Body of pancreas (tissue), 4 donors: ENCODE measurements at regions not wholly inside any gene's neighbourhood (a gene's known extent, or its start where the extent isn't known, plus 50 kb on each side); places are given as distances from the start of the nearest gene placed in this dataset.
"Not testable (repeated sequence)": the region's sequence is repeated elsewhere in the genome, so short reads cannot be mapped to it uniquely, and the experiment has no call there.

ENCODE experiments used
- POLR2A ChIP-seq, 3 donors: fragments of 450-650 bp; IDR thresholded peaks; one replicate each; pipeline ENCODE4 v1.6.1; 2016; ENCODE audit warnings: antibody characterized with exemption in 3 of 3, mild to moderate bottlenecking in 2 of 3
- TF ChIP-seq, protein P1 (sequence below), 7 experiments: fragments of 450-650 bp in 4 of 7; fragments of 200-600 bp in 3 of 7; sonication (generic) in 3 of 7; IDR thresholded peaks; one replicate each; pipeline ENCODE4 v1.5.1; 2016 to 2019; ENCODE audit warnings: antibody characterized with exemption in 7 of 7

DNA sequence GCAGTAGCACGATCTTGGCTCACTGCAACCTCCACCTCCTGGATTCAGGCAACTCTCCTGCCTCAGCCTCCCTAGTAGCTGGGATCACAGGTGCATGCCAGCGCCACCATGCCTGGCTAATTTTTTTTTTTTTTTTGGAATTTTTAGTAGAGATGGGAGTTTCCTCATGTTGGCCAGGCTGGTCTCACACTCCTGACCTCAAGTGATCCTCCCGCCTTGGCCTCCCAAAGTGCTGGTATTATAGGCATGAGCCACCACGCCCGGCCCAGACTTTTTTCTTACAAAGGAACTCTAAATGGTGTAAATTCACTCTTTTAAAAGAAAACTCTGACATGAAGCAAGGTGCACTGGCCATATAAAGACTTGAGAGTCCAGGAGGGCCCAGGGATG, 51.7 kb upstream of the USP6NL start:
- TF ChIP-seq, protein P1, sequence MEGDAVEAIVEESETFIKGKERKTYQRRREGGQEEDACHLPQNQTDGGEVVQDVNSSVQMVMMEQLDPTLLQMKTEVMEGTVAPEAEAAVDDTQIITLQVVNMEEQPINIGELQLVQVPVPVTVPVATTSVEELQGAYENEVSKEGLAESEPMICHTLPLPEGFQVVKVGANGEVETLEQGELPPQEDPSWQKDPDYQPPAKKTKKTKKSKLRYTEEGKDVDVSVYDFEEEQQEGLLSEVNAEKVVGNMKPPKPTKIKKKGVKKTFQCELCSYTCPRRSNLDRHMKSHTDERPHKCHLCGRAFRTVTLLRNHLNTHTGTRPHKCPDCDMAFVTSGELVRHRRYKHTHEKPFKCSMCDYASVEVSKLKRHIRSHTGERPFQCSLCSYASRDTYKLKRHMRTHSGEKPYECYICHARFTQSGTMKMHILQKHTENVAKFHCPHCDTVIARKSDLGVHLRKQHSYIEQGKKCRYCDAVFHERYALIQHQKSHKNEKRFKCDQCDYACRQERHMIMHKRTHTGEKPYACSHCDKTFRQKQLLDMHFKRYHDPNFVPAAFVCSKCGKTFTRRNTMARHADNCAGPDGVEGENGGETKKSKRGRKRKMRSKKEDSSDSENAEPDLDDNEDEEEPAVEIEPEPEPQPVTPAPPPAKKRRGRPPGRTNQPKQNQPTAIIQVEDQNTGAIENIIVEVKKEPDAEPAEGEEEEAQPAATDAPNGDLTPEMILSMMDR (IDR thresholded peaks at IDR 0.05) = not testable (repeated sequence)
- TF ChIP-seq POLR2A (IDR thresholded peaks at IDR 0.05) = not testable (repeated sequence)
